Right cardiac atrium (tissue), 5 donors: ENCODE measurements at regions not wholly inside any gene's neighbourhood (a gene's known extent, or its start where the extent isn't known, plus 50 kb on each side); places are given as distances from the start of the nearest gene placed in this dataset.

Experiments used
- ATAC-seq, 2 donors: fragments of 200-7000 bp; cut with Tn5 transposase; one replicate each; pipeline versions ENCODE4 v1.8.0 to v1.9.1; 2020; ENCODE audit warnings: moderate library complexity in 2 of 2, mild to moderate bottlenecking in 1 of 2
- DNase-seq, 3 donors: peaks; one replicate each; pipeline ENCODE4 v3.0.0-alpha.2; 2020
- H3K27ac ChIP-seq: one replicate; pipeline ENCODE4 v1.5.1; 2013; ENCODE audit warnings: mild to moderate bottlenecking, low read length, control low read depth, moderate library complexity
- H3K27me3 ChIP-seq: one replicate; pipeline ENCODE4 v1.6.1; 2013; ENCODE audit not compliant: control insufficient read depth, insufficient read depth
- H3K4me1 ChIP-seq: one replicate; pipeline ENCODE4 v1.6.1; 2013; ENCODE audit warnings: low read length; ENCODE audit not compliant: control insufficient read depth, insufficient read depth
- H3K4me3 ChIP-seq: one replicate; pipeline ENCODE4 v1.5.1; 2013; ENCODE audit warnings: low read length, control low read depth
- H3K9me3 ChIP-seq: one replicate; pipeline ENCODE4 v1.6.1; 2013; ENCODE audit warnings: low read length; ENCODE audit not compliant: control insufficient read depth
- WGBS: extraction: QIAGEN DNeasy Blood & Tissue Kit; methylation state at CpG from one replicate; pipeline ENCODE4 v1.1.7; 2013; 5-methylcytosine and 5-hydroxymethylcytosine counted together
- intact Hi-C, 4 donors: fragments of 100-400 bp; cut with DNase I; formaldehyde crosslinking; loops; one replicate each; pipeline versions ENCODE4 v1.11.0 to v1.14.0; 2022 to 2023
- donor health status: healthy with polysubstance abuse.
- donor health status: DM: no; HTN: yes; CAD: no.
- donor health status: DM: no; HTN: no; CAD: no.
- donor health status: DM: no; HTN: yes; CAD: no; lungs with severe emphysema.
- donor health status: DM: yes; HTN: yes; CAD: no.

DNA sequence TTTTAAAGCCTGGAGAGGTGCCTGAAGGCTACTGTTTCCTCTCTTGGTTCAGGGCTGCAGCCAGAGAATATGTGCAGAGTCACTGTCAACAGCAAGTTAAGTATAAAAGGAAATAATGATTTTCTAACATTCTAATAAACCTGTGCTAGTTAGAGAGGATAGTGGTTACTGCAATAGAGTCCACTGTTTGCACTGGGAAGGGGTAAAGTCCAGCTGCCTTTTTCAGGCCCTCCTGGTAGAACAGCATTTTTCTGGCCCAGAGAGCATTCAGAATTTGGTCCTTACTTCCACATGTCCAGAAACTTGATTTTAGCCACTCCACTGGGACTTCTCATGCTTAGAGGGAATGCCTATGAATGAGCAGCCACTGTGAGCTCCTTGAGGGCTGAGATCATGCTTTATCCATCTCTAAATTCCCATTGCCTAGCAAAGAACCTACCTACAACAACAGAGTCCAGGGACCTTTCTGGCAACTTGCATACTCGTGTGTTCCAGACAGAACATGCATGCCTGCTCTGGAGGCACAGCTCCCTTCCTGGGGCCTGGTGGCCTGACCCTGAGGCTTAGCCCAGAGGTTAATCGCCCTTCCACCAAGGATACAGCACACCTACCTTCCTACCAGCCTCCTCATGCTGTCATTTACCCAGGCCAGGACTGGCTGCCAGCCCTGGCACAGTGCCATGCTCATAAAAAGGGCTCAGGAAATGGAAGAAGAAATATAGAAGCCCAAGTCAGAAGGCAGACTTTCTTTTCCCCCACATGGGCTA lies 50.3 kb upstream of the ATP13A3 start:
- Histone ChIP-seq H3K27ac (no peak overlapping the region), H3K4me3 (no peak overlapping the region), H3K27me3 (no peaks in the 10 kb centered on the region), H3K9me3 (no peaks in the 10 kb centered on the region), H3K4me1 (peaks cover 4% of the 10 kb centered on the region)
- intact Hi-C loops, result no loop called here
- ATAC-seq, result peak; percentile 29 to 51
- peak in 2 of 3 donors; percentile 65 to 76 for DNase-seq
- 53% methylated on average over 2 of the region's 2 CpGs for WGBS
